HG03354 (cell line): ENCODE measurements at regions not wholly inside any gene's neighbourhood (a gene's known extent, or its start where the extent isn't known, plus 50 kb on each side); places are given as distances from the start of the nearest gene placed in this dataset.
A peak's percentile ranks its signal among the peaks of the same experiment; 100 is the strongest.

Source experiments
- ATAC-seq: cut with Tn5 transposase; IDR thresholded peaks from one replicate; pipeline ENCODE4 v1.9.1; 2021; ENCODE audit warnings: mild to moderate bottlenecking; ENCODE audit not compliant: unreplicated experiment, poor library complexity, severe bottlenecking

- no peak for ATAC-seq
Measured at GRCh38 chr13:68046903-68047302, 816.8 kb upstream of the PCDH9 start.

- ATAC-seq, result peak; percentile 74
Measured at GRCh38 chr13:68030152-68030809, 800.1 kb upstream of the PCDH9 start.

- no peak for ATAC-seq
Measured at GRCh38 chr13:68028701-68029100, 798.6 kb upstream of the PCDH9 start.

DNA sequence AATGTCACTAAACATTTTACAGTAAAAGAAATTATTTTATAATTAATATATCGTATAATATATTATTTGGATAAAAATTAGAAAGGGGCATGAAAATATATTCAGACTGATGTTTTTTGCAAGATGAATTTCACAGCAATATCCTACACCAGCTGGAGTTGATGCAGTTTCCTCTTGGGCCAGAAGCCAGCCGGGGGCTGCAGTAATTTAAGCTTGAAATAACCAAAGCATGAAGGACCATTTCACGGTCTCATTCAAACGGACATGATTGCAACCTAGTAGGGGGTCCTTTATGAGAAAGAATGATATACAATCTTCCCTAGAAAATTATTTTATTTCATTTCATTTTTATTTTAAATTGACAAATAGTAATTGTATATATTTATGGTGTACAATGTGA is 797.2 kb upstream of the PCDH9 start:
- no peak for ATAC-seq

- ATAC-seq, result no peak
Measured at GRCh38 chr13:68026077-68026476, 795.9 kb upstream of the PCDH9 start.

DNA sequence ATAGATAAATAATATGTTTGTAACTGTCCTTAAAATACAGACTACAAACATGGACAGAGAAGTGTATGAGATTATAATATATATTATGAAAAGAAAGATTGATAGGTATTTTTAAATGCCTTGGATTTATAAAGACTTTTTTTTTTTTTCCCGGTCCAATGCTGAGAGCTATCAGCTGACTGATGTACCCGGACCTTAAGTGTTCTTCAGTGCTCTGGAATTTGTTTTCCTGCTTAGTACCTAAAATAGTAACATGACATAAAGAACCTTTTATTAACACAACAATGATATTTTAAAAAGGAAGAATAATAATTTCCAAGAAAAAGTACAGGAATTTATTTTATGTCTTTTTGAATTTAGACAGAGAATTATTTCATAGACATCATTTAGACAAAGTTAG is 795.5 kb upstream of the PCDH9 start:
- ATAC-seq, result no peak

- ATAC-seq, result no peak
Measured at GRCh38 chr13:68023838-68024581, 793.9 kb upstream of the PCDH9 start.

GRCh38 chr13:68019901-68020300 is 789.8 kb upstream of the PCDH9 start:
- no peak for ATAC-seq

DNA sequence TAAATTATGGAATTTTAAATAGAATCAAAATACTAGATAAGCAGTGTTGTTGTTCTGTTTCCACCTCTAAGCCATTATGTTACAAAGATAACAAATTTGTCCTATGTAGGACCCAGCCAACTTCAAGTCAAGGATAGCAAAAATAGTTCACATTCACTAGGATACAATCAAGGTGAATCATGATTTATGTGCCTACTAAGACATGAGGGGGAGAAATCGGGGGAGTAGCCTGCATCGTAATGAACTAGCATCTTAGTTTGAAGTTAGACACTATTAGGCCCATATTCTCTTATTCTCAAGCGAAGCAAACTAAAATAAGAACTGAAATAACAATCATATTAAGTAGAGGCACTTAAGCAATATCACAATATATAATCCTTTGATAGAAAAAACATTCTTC is 779.4 kb upstream of the PCDH9 start:
- no peak for ATAC-seq

DNA sequence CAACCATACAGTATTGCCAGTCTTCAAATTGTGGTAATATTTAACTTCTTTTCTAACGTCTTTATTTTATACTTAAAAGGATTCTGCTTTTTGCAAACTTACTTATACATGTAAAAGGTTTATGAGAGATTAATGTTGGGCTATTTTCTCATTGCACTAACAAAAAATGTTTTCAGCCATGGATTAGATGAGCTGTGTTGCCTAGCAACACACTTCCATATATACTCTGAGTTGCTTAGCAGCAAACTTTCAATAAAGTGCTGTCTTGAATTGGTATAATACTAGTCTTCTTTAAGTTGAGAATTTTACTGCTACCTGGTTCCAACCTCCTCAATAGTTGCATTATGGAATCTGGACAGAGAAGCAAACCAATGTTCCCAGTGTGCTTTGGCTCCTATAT is 777.4 kb upstream of the PCDH9 start:
- no peak for ATAC-seq

DNA sequence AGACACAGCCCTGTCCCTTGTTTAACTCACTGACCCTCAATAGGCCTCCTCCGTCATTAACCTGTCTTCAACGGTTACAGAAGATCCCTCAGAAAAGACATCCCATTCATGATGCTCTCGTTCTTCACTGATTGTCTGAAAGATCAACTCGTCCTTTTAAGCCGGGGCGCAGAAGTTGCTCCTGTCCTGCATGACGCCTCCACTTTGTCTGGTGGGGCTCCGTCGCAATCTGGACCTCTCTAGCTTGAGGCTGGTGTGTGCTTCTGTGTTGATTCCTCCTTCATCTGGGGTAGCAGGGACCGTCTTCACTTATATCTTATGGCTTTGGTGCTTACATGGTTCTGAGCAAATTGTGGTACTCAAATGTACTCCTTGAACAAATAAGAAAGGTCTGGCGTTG is 766.0 kb upstream of the PCDH9 start:
- no peak for ATAC-seq

DNA sequence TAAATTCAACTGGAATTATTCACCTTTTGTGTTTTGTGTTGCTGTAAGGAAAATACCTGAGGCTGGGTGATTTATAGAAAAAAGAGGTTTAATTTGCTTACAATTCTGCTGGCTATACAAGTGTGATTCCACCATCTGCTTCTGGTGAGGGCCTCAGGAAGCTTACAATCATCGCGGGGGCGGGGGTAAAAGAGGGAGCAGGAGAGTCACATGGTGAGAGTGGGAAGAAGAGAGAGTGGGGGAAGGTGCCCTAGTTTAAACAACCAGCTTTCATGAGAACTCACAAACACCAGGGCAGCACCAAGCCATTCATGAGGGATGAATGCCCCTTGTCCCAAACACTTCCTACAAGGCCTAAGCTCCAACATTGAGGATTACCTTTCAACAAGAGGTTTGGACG is 760.7 kb upstream of the PCDH9 start:
- no peak for ATAC-seq

DNA sequence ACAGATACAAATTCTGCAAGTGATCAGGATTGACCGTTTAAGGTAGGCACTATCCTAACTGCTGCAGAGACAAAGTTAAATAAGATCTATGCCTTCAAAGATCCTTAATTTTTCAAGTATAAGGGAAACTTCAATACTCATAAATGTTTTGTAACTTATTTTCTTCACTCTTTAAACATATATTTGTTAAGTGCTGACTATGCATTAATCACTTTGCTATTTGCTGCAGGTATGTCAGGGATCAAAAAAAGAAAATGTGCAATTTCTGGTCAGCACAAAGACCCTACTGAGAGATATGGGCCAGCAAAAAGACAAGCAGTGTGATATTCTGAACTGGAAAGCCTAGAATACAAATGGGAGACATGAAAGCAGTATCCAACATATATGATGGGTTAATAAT is 756.1 kb upstream of the PCDH9 start:
- ATAC-seq, result no peak

- ATAC-seq, result no peak
Measured at GRCh38 chr13:67977066-67977465, 746.9 kb upstream of the PCDH9 start.

DNA sequence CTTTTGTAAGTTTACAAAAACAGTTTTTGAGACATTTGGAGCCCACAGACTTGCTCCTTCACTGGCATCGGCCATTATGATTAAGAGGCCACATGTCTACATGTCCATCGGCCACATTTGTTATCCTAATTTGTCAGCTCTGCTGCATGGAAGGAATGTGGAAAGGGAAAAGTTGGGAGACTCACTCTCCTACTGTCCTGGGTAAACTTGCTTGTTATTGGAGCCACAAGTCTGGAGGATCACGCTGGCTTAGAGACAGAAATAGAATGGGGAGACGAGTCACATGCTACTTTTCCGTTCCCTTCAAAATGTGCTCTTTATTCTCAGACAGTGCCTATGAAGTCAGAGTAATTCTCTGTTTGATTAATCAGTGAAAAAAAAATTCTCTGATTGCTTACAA is 741.2 kb upstream of the PCDH9 start:
- ATAC-seq, result no peak

GRCh38 chr13:67967031-67967430 is 736.9 kb upstream of the PCDH9 start:
- ATAC-seq, result no peak

DNA sequence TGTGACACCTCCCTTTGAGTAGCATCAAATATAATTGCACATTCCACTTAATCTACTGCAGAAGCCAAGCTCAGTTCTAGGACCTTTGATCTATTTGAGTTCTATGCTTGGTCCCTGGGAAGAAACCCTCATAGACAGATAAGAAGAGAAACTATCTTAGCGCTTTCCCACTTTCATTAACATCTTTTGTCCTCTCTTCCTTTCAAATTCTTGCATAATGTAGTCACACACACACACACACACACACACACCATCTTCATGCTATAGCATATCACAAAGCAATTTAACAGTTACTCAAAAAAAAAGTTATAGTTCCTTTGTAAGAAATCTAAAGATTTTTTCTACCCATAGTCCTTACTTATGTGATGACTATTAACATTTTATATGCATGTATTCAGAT is 735.9 kb upstream of the PCDH9 start:
- no peak for ATAC-seq

DNA sequence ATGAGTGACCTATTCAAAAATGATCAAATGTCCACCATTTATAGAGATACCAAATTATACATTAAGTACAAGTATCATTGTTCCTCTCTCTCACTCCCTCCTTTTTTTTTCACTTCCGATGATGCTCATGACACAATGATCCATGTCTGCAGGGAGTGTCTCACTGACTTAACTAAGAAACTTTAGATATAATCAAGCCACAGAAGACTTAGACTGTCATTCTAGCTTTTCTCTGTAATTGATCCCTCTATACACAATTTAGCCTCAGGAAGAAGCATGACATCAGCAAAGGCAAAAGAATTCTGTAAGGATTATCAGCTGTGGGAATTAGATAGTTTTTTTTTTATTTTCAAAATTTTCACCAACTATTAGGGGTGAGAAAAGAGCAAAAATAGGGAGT is 734.9 kb upstream of the PCDH9 start:
- ATAC-seq, result no peak

- no peak for ATAC-seq
Measured at GRCh38 chr13:67964091-67964490, 734.0 kb upstream of the PCDH9 start.

DNA sequence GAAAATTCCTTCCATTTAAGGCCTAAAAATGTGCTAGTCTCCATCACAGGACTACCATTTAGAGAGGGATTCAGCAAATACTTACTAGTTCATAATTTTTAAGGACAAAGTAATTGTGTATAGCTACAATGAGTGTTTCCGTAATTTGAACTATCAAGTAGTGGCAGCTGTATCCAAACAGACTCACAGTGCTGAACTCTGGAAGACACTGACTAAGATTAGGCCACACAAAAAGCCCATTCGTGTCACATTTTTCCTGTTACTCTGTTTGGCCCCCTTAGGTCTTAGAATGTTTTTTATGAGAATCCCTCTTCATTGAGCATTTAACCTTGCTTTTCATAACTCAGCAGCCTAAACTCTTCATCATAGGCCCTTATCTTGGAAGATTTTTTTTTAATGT is 731.2 kb upstream of the PCDH9 start:
- no peak for ATAC-seq

DNA sequence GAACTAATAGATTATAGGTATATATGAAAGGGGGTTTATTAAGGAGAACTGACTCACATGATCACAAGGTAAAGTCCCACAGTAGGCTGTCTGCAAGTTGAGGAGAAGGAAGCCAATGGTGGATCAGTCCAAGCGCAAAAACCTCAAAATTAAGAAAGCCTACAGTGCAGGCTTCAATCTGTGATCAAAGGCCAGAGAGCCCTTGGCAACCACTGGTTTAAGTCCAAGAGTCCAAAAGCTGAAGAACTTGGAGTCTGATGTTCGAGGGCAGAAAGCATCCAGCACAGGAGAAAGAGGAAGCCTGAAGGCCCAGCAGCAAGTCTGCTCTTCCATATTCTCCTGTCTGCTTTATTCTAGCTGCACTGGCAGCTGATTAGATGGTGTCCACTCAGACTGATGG is 721.3 kb upstream of the PCDH9 start:
- no peak for ATAC-seq

GRCh38 chr13:67950603-67951002 is 720.5 kb upstream of the PCDH9 start:
- ATAC-seq, result no peak
